HG02759 (cell line): ENCODE measurements at regions not wholly inside any gene's neighbourhood (a gene's known extent, or its start where the extent isn't known, plus 50 kb on each side); places are given as distances from the start of the nearest gene placed in this dataset.

Experiments used
- ATAC-seq: cut with Tn5 transposase; IDR thresholded peaks from one replicate; pipeline ENCODE4 v1.9.1; 2021; ENCODE audit warnings: mild to moderate bottlenecking, moderate library complexity; ENCODE audit not compliant: unreplicated experiment

DNA sequence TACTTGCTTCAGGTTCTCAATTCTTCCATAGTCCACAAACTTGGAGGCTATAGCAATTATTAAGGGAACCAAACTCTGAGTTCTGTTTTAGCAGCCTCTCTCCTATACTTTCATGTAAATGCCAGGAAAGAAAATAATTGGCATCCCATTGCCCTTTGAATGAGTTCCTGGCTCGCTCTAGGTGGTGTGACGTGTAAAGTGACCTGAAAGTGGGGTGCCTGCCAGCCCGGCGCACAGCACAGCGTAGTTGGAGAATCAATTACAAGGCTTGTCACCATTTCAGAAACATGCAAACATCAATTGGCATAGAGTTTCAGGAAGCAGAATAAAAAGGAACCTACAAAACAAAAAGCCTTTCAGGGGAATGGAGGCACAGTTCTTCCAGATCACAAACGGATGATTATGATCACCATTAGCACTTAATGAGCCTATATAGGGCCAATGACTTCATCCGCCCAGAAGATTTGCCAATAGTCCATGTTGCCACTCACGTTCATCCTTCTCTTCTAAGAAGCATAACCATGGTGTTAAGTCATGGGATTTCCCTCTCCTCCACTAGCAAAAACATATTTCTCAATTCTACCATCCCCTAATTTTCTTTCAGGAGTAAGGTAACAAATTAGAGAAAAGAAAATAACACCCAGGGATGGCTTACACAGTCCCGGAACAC lies 354.6 kb upstream of the ADGRL2 start:
- no peak for ATAC-seq

DNA sequence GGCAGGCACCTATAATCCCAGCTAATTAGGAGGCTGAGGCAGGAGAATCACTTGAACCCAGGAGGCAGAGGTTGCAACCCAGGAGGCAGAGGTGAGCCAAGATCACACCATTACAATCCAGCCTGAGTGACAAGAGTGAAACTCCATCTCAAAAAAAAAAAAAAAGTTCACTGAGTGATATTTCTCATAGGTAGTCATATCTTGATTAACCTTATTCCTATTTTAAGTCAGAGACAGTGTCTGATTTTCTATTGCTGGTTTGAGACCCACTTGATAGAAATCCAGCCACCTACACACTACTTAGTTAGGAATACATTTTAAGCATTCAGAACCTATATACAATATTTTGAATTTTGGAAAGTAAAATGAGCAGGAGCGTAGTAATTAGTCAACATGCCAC lies 357.4 kb upstream of the ADGRL2 start:
- ATAC-seq, result no peak

DNA sequence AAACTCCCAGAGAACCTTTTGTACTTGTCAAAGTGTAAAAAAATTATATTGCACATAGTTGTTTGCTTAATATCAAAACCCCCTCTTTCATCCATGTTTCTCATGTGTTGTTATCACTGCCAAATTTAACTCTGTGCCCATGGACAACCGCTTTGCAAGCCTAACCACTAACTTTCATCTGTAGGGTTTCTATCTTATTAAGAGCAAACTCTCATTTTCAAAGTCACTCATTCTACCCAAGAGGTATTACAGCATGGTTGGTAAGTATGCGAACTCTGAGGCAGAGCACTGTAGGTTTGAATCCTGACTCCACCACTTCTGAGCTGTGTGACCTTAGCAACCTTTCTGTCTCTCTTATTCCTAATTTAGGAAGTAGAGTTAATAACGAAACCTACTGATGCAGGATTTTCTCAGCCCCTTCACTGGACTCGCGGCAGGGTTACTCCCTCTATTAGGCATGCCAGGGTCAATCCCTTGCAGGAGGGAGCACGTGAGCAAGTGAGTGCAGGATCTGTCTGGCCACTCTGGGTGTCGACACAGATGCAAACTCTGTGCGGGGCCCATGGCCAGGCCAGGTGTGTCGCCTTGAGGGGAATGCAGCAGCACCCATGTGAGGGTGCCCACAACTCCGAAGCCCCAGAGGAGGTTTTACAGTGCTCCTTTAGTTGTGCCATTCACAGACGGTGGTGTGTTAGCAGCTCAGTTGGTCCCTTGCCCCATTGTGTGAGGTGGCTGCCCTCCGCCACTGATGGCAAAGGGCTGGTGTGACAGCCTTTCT lies 361.5 kb upstream of the ADGRL2 start:
- ATAC-seq, result no peak

DNA sequence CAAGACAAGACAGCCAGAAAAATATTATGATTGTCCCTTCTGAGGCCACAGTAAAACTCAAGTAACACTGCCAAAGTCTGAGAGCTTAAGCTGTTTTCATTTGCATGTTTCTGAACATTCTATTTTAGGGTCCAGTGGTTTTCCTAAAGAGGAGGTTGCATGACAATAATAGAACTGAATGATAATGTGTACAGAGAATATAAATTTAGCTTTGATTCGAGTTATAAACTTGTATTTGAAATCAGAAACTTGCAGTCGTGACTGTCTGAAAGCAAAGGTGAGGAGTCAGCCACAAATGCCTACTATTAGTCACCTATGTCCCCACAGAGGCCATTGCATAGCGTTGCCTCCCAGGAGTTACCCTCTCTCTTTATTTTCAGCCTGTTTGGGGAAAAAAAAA lies 363.1 kb upstream of the ADGRL2 start:
- ATAC-seq, result peak; percentile 79

DNA sequence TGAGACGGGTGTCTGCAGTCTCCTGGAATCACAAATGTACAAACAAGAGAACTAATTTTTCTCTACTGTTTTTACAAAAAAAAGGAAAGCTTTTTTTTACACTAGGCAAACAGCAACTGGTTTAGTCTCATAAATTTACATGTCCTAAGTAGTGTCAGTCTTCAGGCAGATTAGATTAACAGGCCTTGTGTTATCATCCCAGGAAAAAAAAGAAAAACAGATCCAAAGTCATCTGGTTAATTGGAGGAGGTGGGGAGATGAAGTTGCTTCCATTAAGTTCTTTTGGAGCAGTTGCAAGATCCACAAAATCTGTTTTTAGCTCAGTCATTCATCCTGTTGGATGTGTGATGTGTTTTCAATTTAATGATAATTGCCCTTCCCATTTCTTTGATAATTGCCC lies 363.5 kb upstream of the ADGRL2 start:
- no peak for ATAC-seq

- ATAC-seq, result no peak
These were observed 365.6 kb upstream of the ADGRL2 start for GRCh38 chr1:81435175-81435574.

- ATAC-seq, result no peak
These were observed 367.1 kb upstream of the ADGRL2 start for GRCh38 chr1:81433676-81434075.

DNA sequence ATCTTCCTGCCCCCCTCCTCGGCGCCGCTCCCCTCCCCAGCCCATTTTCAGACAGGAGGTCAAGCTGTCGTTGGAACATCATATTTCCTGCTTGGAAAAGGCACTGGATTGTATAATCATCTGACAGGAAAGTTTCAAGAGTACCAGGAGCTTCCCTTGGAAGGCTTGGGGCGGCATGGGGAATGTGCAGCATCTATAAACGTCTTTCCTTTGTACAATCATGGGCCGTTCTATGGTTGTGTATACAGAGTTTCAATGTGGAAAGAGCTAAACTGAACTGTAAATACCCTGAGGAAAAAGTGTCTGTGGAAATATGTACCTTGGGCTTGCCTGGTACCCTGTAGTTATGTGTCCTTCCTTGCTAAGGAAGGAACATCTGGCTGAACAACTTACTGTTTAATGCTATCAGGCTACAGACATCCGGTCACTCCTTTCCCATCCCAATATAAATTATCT lies 368.1 kb upstream of the ADGRL2 start:
- no peak for ATAC-seq

DNA sequence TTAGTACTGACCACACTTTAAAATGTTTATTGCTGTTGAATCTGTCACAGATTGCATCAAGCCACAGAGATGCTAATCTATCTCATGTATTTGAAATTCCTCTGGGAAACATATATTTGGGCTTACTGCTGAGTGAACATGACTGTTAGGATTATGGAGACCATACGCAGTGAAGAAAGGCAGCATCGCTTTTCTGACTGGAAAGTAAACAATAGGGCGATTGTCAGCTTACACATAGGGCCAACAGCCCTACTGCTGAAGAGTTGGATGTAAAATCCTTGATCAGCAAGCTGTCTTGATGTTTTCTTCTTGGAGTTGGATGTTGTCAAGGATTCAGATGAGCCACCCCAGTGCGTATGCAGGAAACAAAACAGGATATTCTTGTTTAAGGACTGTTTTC lies 368.7 kb upstream of the ADGRL2 start:
- ATAC-seq, result no peak

GRCh38 chr1:81431624-81432000 lies 369.1 kb upstream of the ADGRL2 start:
- no peak for ATAC-seq

DNA sequence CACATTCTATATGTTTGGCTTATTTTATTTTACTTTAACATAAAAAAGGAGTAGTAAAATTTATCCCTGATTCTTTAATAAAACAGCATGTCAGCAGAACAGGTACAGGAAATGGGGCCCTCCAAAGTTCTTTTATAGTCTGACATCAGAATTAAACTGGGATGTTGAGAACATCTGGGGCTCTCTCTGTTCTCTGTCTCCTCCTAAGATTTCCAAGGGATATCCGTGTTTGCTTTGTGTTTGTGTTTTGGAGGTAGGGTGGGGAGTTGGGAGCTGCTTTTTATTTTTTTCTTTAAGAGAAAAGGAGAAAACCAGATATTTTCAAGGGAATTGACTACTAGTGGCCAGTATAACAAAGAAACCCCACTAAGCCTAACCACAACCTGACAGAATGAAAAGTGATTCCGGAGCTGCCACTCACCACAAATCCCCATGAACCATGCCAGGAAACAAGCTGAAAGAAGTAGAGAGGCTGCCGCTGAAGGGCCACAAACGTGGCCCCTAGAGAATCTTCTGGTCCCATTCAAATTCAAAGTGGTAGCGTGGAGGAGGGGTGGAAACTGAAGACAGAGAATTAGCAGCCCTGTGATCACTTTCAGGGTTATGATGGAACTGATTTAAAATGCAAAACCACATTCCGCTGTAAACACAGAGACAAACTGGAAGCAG lies 369.6 kb upstream of the ADGRL2 start:
- ATAC-seq, result no peak

DNA sequence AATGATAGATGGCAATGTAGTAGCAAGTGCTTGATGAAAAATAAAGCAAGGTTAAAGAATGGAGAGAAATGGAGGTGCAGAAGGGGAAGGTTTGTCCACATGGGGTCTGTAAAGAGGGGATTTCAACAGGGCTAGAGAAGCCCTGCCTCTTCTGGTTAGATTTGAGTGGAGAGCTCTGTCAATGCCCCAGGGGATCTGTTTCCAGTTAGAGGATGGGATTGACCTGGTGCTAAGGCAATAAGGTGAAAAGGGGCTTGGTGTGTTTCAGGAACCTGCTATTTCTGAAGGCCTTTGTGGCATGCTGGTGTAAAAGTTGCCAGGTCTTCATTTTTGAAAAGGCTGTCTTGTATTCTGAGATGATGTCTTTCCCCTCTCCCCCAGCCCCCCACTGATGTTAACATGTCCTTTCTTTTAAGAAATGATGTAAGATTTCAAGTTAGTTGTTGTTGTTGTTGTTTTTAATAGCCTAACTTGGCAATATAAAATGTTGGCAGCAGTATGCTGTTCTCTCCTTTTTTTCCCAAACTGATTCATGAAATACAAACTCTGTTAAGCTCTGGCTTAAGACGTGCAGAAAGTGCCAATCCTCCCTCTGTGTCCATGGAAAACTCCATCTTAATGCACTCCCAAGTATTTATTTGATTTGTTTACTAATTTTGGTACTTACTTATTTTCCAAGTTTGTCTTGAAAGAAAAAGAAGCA lies 370.3 kb upstream of the ADGRL2 start:
- ATAC-seq, result no peak

DNA sequence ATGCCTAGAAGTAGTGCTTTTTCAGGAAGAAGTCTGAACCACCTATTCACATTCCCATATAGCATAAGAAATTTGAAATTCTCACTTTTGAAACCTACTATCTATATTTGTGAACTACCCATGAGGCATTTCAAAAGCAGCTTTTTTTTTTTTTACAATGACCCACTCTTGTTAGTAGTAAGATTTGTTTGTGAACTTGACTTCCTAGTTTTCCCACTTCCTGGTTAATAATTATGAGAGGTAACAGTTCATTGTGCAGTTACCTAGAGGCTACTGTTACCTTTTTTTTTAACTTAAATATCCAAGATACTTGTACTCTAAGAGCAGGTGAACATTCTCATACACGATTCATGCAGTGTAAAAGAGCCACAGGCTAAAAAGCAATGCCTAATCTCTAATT lies 371.7 kb upstream of the ADGRL2 start:
- no peak for ATAC-seq

- no peak for ATAC-seq
These were observed 375.9 kb upstream of the ADGRL2 start for GRCh38 chr1:81424816-81425215.

GRCh38 chr1:81424061-81424460 lies 376.7 kb upstream of the ADGRL2 start:
- ATAC-seq, result no peak

- peak; percentile 87 for ATAC-seq
These were observed 380.0 kb upstream of the ADGRL2 start for GRCh38 chr1:81420760-81421159.

DNA sequence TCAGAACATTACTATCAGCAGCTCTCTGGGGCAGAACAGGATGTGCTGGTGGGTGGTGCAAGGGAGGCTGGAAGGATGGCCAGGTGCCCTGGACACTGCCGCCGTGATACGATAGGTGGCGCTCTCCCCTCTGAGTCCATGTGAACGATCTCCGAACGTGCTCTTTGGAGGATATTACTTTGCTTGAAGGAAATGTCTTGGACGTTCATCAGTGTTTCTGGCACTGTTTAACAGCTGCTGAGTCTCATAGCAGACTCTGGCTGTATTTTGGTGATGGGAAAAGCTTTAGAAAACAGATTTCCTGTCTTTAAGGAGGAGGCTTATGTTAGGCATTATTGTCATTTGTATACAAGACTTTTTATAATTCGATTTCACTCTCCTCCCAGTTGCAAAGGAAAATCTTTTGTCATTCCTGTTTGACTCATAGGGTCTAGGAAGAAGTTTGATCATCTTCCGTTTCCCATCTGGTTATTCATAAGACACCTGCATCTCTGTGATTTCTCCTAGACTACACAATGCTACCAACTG lies 386.2 kb upstream of the ADGRL2 start:
- ATAC-seq, result peak; percentile 94

GRCh38 chr1:81412954-81413353 lies 387.8 kb upstream of the ADGRL2 start:
- ATAC-seq, result no peak

- no peak for ATAC-seq
These were observed 389.8 kb upstream of the ADGRL2 start for GRCh38 chr1:81410941-81411340.

DNA sequence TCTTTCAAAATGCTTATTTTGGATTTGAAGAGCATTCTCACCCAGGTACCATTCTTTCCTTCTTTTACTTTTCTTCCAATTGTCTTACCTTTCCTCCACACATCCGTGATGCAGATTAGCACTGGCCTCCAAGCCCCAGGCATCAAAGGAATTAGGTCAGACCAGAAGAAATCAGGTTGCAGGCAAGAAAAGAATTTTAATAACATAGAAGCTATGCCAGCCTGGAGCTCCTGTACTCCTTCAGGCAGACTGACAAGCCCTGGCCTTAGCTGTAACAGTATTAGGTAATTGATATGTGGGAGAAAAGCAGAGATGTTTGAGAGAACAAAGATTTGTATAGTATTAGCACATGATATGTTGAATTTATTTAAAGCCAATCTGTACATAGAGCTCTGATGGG lies 390.4 kb upstream of the ADGRL2 start:
- no peak for ATAC-seq

DNA sequence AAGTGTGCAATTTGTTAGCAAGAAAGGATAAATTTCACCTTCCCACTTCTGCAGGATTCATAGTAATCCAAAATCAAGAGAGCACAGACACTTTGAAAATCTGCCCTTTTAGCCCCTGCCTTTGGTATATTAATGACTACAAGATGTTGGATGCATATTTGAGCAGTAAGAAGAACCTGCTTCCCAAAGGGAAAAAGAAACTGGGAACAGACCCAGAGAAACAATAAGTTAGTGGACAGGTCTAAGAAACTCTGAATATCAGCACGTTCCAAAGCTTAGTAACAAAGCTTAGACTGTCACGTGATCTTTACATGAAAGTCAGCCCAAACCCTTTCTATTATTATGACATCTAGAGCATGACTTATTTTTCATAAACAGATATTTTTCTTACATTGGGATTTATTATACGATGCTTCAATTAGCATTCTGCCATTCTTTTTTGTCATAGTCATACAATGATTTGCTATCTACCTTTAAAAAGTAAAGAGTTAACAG lies 390.9 kb upstream of the ADGRL2 start:
- ATAC-seq, result no peak
